HL-60 (cell line): ENCODE measurements at regions not wholly inside any gene's neighbourhood (a gene's known extent, or its start where the extent isn't known, plus 50 kb on each side); places are given as distances from the start of the nearest gene placed in this dataset.

Source experiments
- GABPA ChIP-seq: IDR thresholded peaks from 2 replicates; pipeline ENCODE4 v1.6.1; 2012; ENCODE audit warnings: low read depth
- REST ChIP-seq: IDR thresholded peaks from 2 replicates; pipeline ENCODE4 v1.6.1; 2012; ENCODE audit warnings: low read depth; ENCODE audit not compliant: insufficient replicate concordance
- TF ChIP-seq, protein P1 (sequence below): IDR thresholded peaks from one replicate; pipeline ENCODE4 v1.5.1; 2011; ENCODE audit warnings: low read length, control low read depth, inconsistent platforms; ENCODE audit not compliant: insufficient read depth

- no peak for TF ChIP-seq REST
- TF ChIP-seq, protein P1, sequence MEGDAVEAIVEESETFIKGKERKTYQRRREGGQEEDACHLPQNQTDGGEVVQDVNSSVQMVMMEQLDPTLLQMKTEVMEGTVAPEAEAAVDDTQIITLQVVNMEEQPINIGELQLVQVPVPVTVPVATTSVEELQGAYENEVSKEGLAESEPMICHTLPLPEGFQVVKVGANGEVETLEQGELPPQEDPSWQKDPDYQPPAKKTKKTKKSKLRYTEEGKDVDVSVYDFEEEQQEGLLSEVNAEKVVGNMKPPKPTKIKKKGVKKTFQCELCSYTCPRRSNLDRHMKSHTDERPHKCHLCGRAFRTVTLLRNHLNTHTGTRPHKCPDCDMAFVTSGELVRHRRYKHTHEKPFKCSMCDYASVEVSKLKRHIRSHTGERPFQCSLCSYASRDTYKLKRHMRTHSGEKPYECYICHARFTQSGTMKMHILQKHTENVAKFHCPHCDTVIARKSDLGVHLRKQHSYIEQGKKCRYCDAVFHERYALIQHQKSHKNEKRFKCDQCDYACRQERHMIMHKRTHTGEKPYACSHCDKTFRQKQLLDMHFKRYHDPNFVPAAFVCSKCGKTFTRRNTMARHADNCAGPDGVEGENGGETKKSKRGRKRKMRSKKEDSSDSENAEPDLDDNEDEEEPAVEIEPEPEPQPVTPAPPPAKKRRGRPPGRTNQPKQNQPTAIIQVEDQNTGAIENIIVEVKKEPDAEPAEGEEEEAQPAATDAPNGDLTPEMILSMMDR, result no peak
- TF ChIP-seq GABPA, result no peak
These were observed 251.4 kb downstream of the DOK5 start for GRCh38 chr20:54726687-54727300.
